OCI-LY3 (cell line): ENCODE measurements at regions not wholly inside any gene's neighbourhood (a gene's known extent, or its start where the extent isn't known, plus 50 kb on each side); places are given as distances from the start of the nearest gene placed in this dataset.

Experiments
- CTCF ChIP-seq: fragments of 200-600, 300-600 bp; sonication (generic); IDR thresholded peaks from 2 replicates; pipeline ENCODE4 v1.5.1; 2014; ENCODE audit warnings: antibody characterized with exemption, low read length, low read depth
- EZH2phosphoT487 ChIP-seq: fragments of 200-600 bp; shearing (Covaris generic); IDR thresholded peaks from 2 replicates; pipeline ENCODE4 v1.6.1; 2018; ENCODE audit warnings: antibody characterized with exemption, mixed run types, low read depth

GRCh38 chr12:127172861-127173260 is 1094.1 kb upstream of the TMEM132C start:
- no peak for TF ChIP-seq CTCF
- TF ChIP-seq EZH2phosphoT487 = no peak
